GM12878 (cell line): ENCODE measurements at regions not wholly inside any gene's neighbourhood (a gene's known extent, or its start where the extent isn't known, plus 50 kb on each side); places are given as distances from the start of the nearest gene placed in this dataset.
A peak's percentile ranks its signal among the peaks of the same experiment; 100 is the strongest.
"Not testable (repeated sequence)": the region's sequence is repeated elsewhere in the genome, so short reads cannot be mapped to it uniquely, and the experiment has no call there.

Experiments used
- ATAC-seq: fragments of 200-7000 bp; cut with Tn5 transposase; 3 replicates; pipeline ENCODE4 v1.9.1; 2020; ENCODE audit warnings: mild to moderate bottlenecking, moderate library complexity
- BruUV-seq: library from RNA; stranded (reverse); fragments of 400-500 nt; replicated peaks from 2 replicates; lab custom pipeline; 2021; lab: Mats Ljungman, UMichigan
- CTCF ChIA-PET: fragments of 300-600 bp; sonication (Branson Sonifier 250); formaldehyde crosslinking; extraction: SDS; loops from one replicate; lab custom pipeline; 2021; ENCODE audit warnings: inconsistent platforms; lab: Yijun Ruan, JAX
- POLR2A ChIA-PET: fragments of 350-600 bp; formaldehyde crosslinking; extraction: SDS; loops from one replicate; lab custom pipeline; 2021; ENCODE audit warnings: inconsistent platforms; lab: Charles Lee
- RAD21 ChIA-PET: fragments of 300-600 bp; sonication (Branson Sonifier 250); formaldehyde crosslinking; loops from one replicate; lab custom pipeline; 2023; ENCODE audit warnings: antibody characterized with exemption; ENCODE audit not compliant: unreplicated experiment; lab: Charles Lee
- SMC1A ChIA-PET: fragments of 300-600 bp; sonication (Branson Sonifier 250); formaldehyde crosslinking; loops from one replicate; lab custom pipeline; 2023; ENCODE audit not compliant: unreplicated experiment, uncharacterized antibody; lab: Charles Lee
- DNase-seq: peaks from one replicate; pipeline ENCODE4 v3.0.0-alpha.2; 2011; ENCODE audit warnings: low read depth, low spot score
- FAIRE-seq: peaks from 3 replicates; lab custom pipeline; 2011; peaks lifted over from hg19 to GRCh38; lab: Jason Lieb, UNC
- H2AFZ ChIP-seq: 2 replicates; pipeline ENCODE4 v1.6.0; 2011; ENCODE audit warnings: low read depth, low read length, control low read depth; ENCODE audit not compliant: control insufficient read depth
- H3K27ac ChIP-seq: 2 replicates; pipeline ENCODE4 v1.5.1; 2011; ENCODE audit warnings: control low read depth; ENCODE audit not compliant: control insufficient read depth, insufficient read depth
- H3K27me3 ChIP-seq, 2 experiments: replicated peaks in 1 of 2; 2 replicates each; pipeline versions ENCODE4 v1.6.0 to v1.6.1; 2011; ENCODE audit warnings: low read length in 1 of 2; ENCODE audit not compliant: control insufficient read depth in 2 of 2, insufficient read depth in 2 of 2
- H3K36me3 ChIP-seq, 2 experiments: 2 replicates each; pipeline ENCODE4 v1.5.1; 2011; ENCODE audit warnings: low read length in 1 of 2; ENCODE audit not compliant: control insufficient read depth in 2 of 2, insufficient read depth in 2 of 2
- H3K4me1 ChIP-seq: 2 replicates; pipeline ENCODE4 v1.6.1; 2011; ENCODE audit warnings: mild to moderate bottlenecking, low read length, moderate library complexity, mixed read lengths; ENCODE audit not compliant: control insufficient read depth, insufficient read depth
- H3K4me2 ChIP-seq: 2 replicates; pipeline ENCODE4 v1.6.0; 2011; ENCODE audit warnings: control low read depth; ENCODE audit not compliant: control insufficient read depth, insufficient read depth
- H3K4me3 ChIP-seq: fragments of 200-600 bp; sonication (generic); 2 replicates; pipeline ENCODE4 v1.5.1; 2016
- H3K79me2 ChIP-seq: 2 replicates; pipeline ENCODE4 v1.6.0; 2011; ENCODE audit warnings: low read length; ENCODE audit not compliant: control insufficient read depth, insufficient read depth
- H3K9ac ChIP-seq: 2 replicates; pipeline ENCODE4 v1.8.0; 2011; ENCODE audit warnings: low read length, control low read depth, mixed read lengths; ENCODE audit not compliant: control insufficient read depth, insufficient read depth
- H3K9me3 ChIP-seq: replicated peaks from 3 replicates; pipeline ENCODE4 v1.5.1; 2011; ENCODE audit warnings: mild to moderate bottlenecking, low read length; ENCODE audit not compliant: control insufficient read depth, insufficient read depth
- H4K20me1 ChIP-seq: 2 replicates; pipeline ENCODE4 v1.6.0; 2011; ENCODE audit not compliant: control insufficient read depth, insufficient read depth
- NRF1 ChIP-seq: conservative IDR thresholded peaks from 2 replicates; pipeline ENCODE4 v1.6.1; 2011; ENCODE audit warnings: mild to moderate bottlenecking, low read depth, low read length, improper control_type of control experiment
- SUZ12 ChIP-seq: fragments of 200-600 bp; sonication (generic); IDR thresholded peaks from one replicate; pipeline ENCODE4 v1.6.1; 2018; ENCODE audit warnings: antibody characterized with exemption, mild to moderate bottlenecking; ENCODE audit not compliant: unreplicated experiment
- WGBS: methylation state at CpG from one replicate; pipeline ENCODE4 v1.1.6; 2016; ENCODE audit warnings: low lambda C conversion rate; ENCODE audit not compliant: insufficient replicate concordance, insufficient coverage; ENCODE audit errors: missing lambda C conversion rate; 5-methylcytosine and 5-hydroxymethylcytosine counted together
- in situ Hi-C: fragments of 300-500 bp; cut with MboI; formaldehyde crosslinking; loops from 9 replicates; pipeline ENCODE4 v1.14.3; 2018; ENCODE audit warnings: mixed read lengths
- intact Hi-C: fragments of 100-400 bp; cut with micrococcal nuclease; formaldehyde crosslinking; loops from one replicate; pipeline ENCODE4 v1.14.2; 2022; ENCODE audit not compliant: unreplicated experiment

GRCh38 chr2:131425231-131425941, 50.5 kb upstream of the TUBA3D start:
- Histone ChIP-seq H3K27ac (no peak overlapping the region), H3K4me2 (peak overlapping the region; percentile 3; the same call in 1 of the 2 replicates), H3K79me2 (no peaks in the 10 kb centered on the region), H4K20me1 (no peaks in the 10 kb centered on the region), H3K9me3 (no peaks in the 10 kb centered on the region), H3K36me3 (no peaks in the 10 kb centered on the region), H3K4me3 (no peak overlapping the region), H3K9ac (no peak overlapping the region), H3K4me1 (no peaks in the 10 kb centered on the region), H3K27me3 (peaks cover 5 to 7% of the 10 kb centered on the region in 2 experiments; a peak in 2 of 4 replicates), H2AFZ (no peak overlapping the region)
- ChIA-PET CTCF (no interaction called here), SMC1A (no interaction called here), RAD21 (no interaction called here), POLR2A (no interaction called here)
- intact Hi-C loops, result no loop called here
- TF ChIP-seq SUZ12 (peak; percentile 44), NRF1 (no peak)
- in situ Hi-C loops, result no loop called here
- FAIRE-seq (no peak), DNase-seq (no peak), ATAC-seq (no peak)
- BruUV-seq, result no TSS peak
- 37% methylated on average over 19 of the region's 57 CpGs for WGBS

- SMC1A ChIA-PET, ATAC-seq, FAIRE-seq, intact Hi-C loops, H3K4me1 ChIP-seq, POLR2A ChIA-PET, RAD21 ChIA-PET, H3K36me3 ChIP-seq, H3K27ac ChIP-seq, H3K4me3 ChIP-seq, H3K27me3 ChIP-seq, H3K9ac ChIP-seq, DNase-seq, H2AFZ ChIP-seq, H3K4me2 ChIP-seq, H3K9me3 ChIP-seq, BruUV-seq, H3K79me2 ChIP-seq, H4K20me1 ChIP-seq, CTCF ChIA-PET: not testable (repeated sequence)
- in situ Hi-C loops, result loop anchor here (25.0 kb wide), 1 partner anchor 363 kb away; no protein-coding TSS in a partner anchor
- WGBS, result 57% methylated on average over 39 of the region's 50 CpGs
These were observed 51.3 kb upstream of the TUBA3D start for GRCh38 chr2:131424605-131425114.

- H3K4me1 ChIP-seq, H3K36me3 ChIP-seq, intact Hi-C loops, POLR2A ChIA-PET, ATAC-seq, H3K27me3 ChIP-seq, H3K9ac ChIP-seq, H3K27ac ChIP-seq, H3K4me2 ChIP-seq, H3K9me3 ChIP-seq, DNase-seq, H4K20me1 ChIP-seq, H3K4me3 ChIP-seq, SMC1A ChIA-PET, BruUV-seq, H2AFZ ChIP-seq, H3K79me2 ChIP-seq: not testable (repeated sequence)
- FAIRE-seq, result peak; percentile 89
- ChIA-PET RAD21 (interaction anchor here (0.7 kb wide), 1 partner anchor 17 kb away, joined by 3 read pairs; no protein-coding TSS in a partner anchor), CTCF (interaction anchor here (0.7 kb wide), 1 partner anchor 727 kb away, joined by 4 read pairs; no protein-coding TSS in a partner anchor)
- WGBS, result 6% methylated on average over 3 of the region's 3 CpGs
- in situ Hi-C loops, result loop anchor here (25.0 kb wide), 1 partner anchor 367 kb away; no protein-coding TSS in a partner anchor
These were observed 55.2 kb upstream of the TUBA3D start for GRCh38 chr2:131420751-131421150.
